ENCODE measurements at regions not wholly inside any gene's neighbourhood (a gene's known extent, or its start where the extent isn't known, plus 50 kb on each side); places are given as distances from the start of the nearest gene placed in this dataset.
"Not testable (repeated sequence)": the region's sequence is repeated elsewhere in the genome, so short reads cannot be mapped to it uniquely, and the experiment has no call there.

GRCh38 chr18:34516355-34516754, 193.7 kb upstream of the DTNA start:
- H3K56ac ChIP-seq (replicated peaks; ENCODE audit: insufficient read length, low read depth, low read length); H2AFZ ChIP-seq (ENCODE audit: low read length); H2BK12ac ChIP-seq (ENCODE audit: low read depth, low read length); H4K5ac ChIP-seq (ENCODE audit: insufficient read length, low read depth, low read length); H2BK20ac ChIP-seq (ENCODE audit: low read length); CTCF ChIA-PET (ENCODE audit: partially characterized antibody); H3K4me1 ChIP-seq (replicated peaks in 1 of 4; ENCODE audit: control insufficient read depth in 3 of 4, insufficient read depth in 4 of 4, low read length in 3 of 4); H3K79me1 ChIP-seq (ENCODE audit: low read depth, low read length); H2AK5ac ChIP-seq (ENCODE audit: low read depth, low read length); H3K79me2 ChIP-seq (ENCODE audit: control insufficient read depth in 1 of 2, insufficient read depth in 2 of 2, low read length in 2 of 2); H3K4ac ChIP-seq (replicated peaks; ENCODE audit: insufficient read length, low read depth, low read length); H4K91ac ChIP-seq (replicated peaks; ENCODE audit: insufficient read length, low read length); DNase-seq (ENCODE audit: low read depth in 1 of 2, low spot score in 2 of 2); H3K23ac ChIP-seq (ENCODE audit: insufficient read length); H4K8ac ChIP-seq (ENCODE audit: extremely low read depth, insufficient read depth, low read length); H2BK120ac ChIP-seq (replicated peaks; ENCODE audit: low read depth, low read length); H2BK5ac ChIP-seq (ENCODE audit: low read depth, low read length); H3K14ac ChIP-seq (ENCODE audit: insufficient read length); H3K27me3 ChIP-seq (replicated peaks in 1 of 4; ENCODE audit: control insufficient read depth in 3 of 4, extremely low read depth in 1 of 4, insufficient read depth in 3 of 4, low read length in 3 of 4); H3K36me3 ChIP-seq (ENCODE audit: control insufficient read depth in 2 of 4, insufficient read depth in 4 of 4, low read length in 3 of 4); H3K23me2 ChIP-seq (ENCODE audit: low read depth, low read length); H3K18ac ChIP-seq (ENCODE audit: extremely low read depth, low read length); FAIRE-seq; H3K27ac ChIP-seq (ENCODE audit: low read depth, low read length); H4K20me1 ChIP-seq (replicated peaks in 1 of 2; ENCODE audit: control insufficient read depth in 1 of 2, insufficient read depth in 2 of 2, low read length in 2 of 2); H3K4me2 ChIP-seq (ENCODE audit: insufficient read depth in 1 of 2, low read depth in 2 of 2, low read length in 2 of 2); H2BK15ac ChIP-seq (ENCODE audit: low read length); H3K4me3 ChIP-seq (ENCODE audit: extremely low read depth in 1 of 4, insufficient read depth in 2 of 4, low read depth in 3 of 4, low read length in 4 of 4); H3K9ac ChIP-seq (replicated peaks in 1 of 4; ENCODE audit: extremely low read depth in 1 of 4, low read depth in 3 of 4, low read length in 3 of 4); H3K9me3 ChIP-seq (ENCODE audit: insufficient read depth in 2 of 2, low read depth in 1 of 2, low read length in 1 of 2): not testable (repeated sequence)
- WGBS, 2 experiments (ENCODE audit: extremely low coverage in 1 of 2, insufficient coverage in 1 of 2, insufficient read length in 1 of 2, insufficient replicate concordance in 2 of 2, low coverage in 1 of 2, low lambda C conversion rate in 2 of 2, missing lambda C conversion rate in 1 of 2): 81% methylated on average over 9 of the region's 9 CpGs; no CpG with 5 or more reads in 1 of the 2 experiments
- TF ChIP-seq EP300 (IDR thresholded peaks at IDR 0.05; ENCODE audit: borderline replicate concordance in 1 of 2, low read depth in 2 of 2, low read length in 2 of 2): peak in 1 of 2 experiments; percentile 54; a peak in 1 of 3 replicates
- POLR2A ChIA-PET (ENCODE audit: partially characterized antibody): interaction anchor here (0.8 kb wide), 1 partner anchor 9 kb away, joined by 3 read pairs; no protein-coding TSS in a partner anchor

- H3K9ac ChIP-seq (replicated peaks in 1 of 4; ENCODE audit: extremely low read depth in 1 of 4, low read depth in 3 of 4, low read length in 3 of 4); H3K18ac ChIP-seq (ENCODE audit: extremely low read depth, low read length); H2BK15ac ChIP-seq (ENCODE audit: low read length); H3K4me2 ChIP-seq (ENCODE audit: insufficient read depth in 1 of 2, low read depth in 2 of 2, low read length in 2 of 2); H3K79me2 ChIP-seq (ENCODE audit: control insufficient read depth in 1 of 2, insufficient read depth in 2 of 2, low read length in 2 of 2); H2BK12ac ChIP-seq (ENCODE audit: low read depth, low read length); H3K23me2 ChIP-seq (ENCODE audit: low read depth, low read length); H3K56ac ChIP-seq (replicated peaks; ENCODE audit: insufficient read length, low read depth, low read length); FAIRE-seq; H3K79me1 ChIP-seq (ENCODE audit: low read depth, low read length); H4K20me1 ChIP-seq (replicated peaks in 1 of 2; ENCODE audit: control insufficient read depth in 1 of 2, insufficient read depth in 2 of 2, low read length in 2 of 2); H3K14ac ChIP-seq (ENCODE audit: insufficient read length); H3K36me3 ChIP-seq (ENCODE audit: control insufficient read depth in 2 of 4, insufficient read depth in 4 of 4, low read length in 3 of 4); DNase-seq (ENCODE audit: low read depth in 1 of 2, low spot score in 2 of 2); H4K8ac ChIP-seq (ENCODE audit: extremely low read depth, insufficient read depth, low read length); H3K4me1 ChIP-seq (replicated peaks in 1 of 4; ENCODE audit: control insufficient read depth in 3 of 4, insufficient read depth in 4 of 4, low read length in 3 of 4); H2BK20ac ChIP-seq (ENCODE audit: low read length); H3K9me3 ChIP-seq (ENCODE audit: insufficient read depth in 2 of 2, low read depth in 1 of 2, low read length in 1 of 2); H4K5ac ChIP-seq (ENCODE audit: insufficient read length, low read depth, low read length); H2AK5ac ChIP-seq (ENCODE audit: low read depth, low read length); H2BK5ac ChIP-seq (ENCODE audit: low read depth, low read length); H3K23ac ChIP-seq (ENCODE audit: insufficient read length); H3K4ac ChIP-seq (replicated peaks; ENCODE audit: insufficient read length, low read depth, low read length); H3K27me3 ChIP-seq (replicated peaks in 1 of 4; ENCODE audit: control insufficient read depth in 3 of 4, extremely low read depth in 1 of 4, insufficient read depth in 3 of 4, low read length in 3 of 4); H2BK120ac ChIP-seq (replicated peaks; ENCODE audit: low read depth, low read length); CTCF ChIA-PET (ENCODE audit: partially characterized antibody); H2AFZ ChIP-seq (ENCODE audit: low read length); H3K4me3 ChIP-seq (ENCODE audit: extremely low read depth in 1 of 4, insufficient read depth in 2 of 4, low read depth in 3 of 4, low read length in 4 of 4); H4K91ac ChIP-seq (replicated peaks; ENCODE audit: insufficient read length, low read length); H3K27ac ChIP-seq (ENCODE audit: low read depth, low read length): not testable (repeated sequence)
- WGBS, 2 experiments (ENCODE audit: extremely low coverage in 1 of 2, insufficient coverage in 1 of 2, insufficient read length in 1 of 2, insufficient replicate concordance in 2 of 2, low coverage in 1 of 2, low lambda C conversion rate in 2 of 2, missing lambda C conversion rate in 1 of 2): 89% methylated on average over 2 of the region's 2 CpGs; no CpG with 5 or more reads in 1 of the 2 experiments
- POLR2A ChIA-PET (ENCODE audit: partially characterized antibody): interaction anchor here (0.8 kb wide), 1 partner anchor 9 kb away, joined by 3 read pairs; no protein-coding TSS in a partner anchor
These were observed 193.1 kb upstream of the DTNA start for GRCh38 chr18:34516996-34517395.
